MCF 10A (cell line): ENCODE measurements at regions not wholly inside any gene's neighbourhood (a gene's known extent, or its start where the extent isn't known, plus 50 kb on each side); places are given as distances from the start of the nearest gene placed in this dataset.

Experiments used
- BruUV-seq: library from RNA; stranded (reverse); fragments of 400-500 nt; replicated peaks from 2 replicates; lab custom pipeline; 2021; lab: Mats Ljungman, UMichigan
- CTCF ChIA-PET: fragments of 300-600 bp; sonication (Branson Sonifier 250); formaldehyde crosslinking; extraction: SDS; loops from one replicate; lab custom pipeline; 2021; ENCODE audit warnings: antibody characterized with exemption, inconsistent platforms; lab: Yijun Ruan, JAX
- POLR2A ChIA-PET: fragments of 300-600, 350-650 bp; sonication (Branson Sonifier 250); formaldehyde crosslinking; extraction: SDS; loops from one replicate; lab custom pipeline; 2020; ENCODE audit warnings: antibody characterized with exemption, inconsistent platforms; lab: Yijun Ruan, JAX
- DNase-seq: peaks from one replicate; pipeline ENCODE4 v3.0.0-alpha.2; 2018; ENCODE audit not compliant: unreplicated experiment
- H3K27ac Mint-ChIP-seq: one replicate; pipeline ENCODE4 v1.8.0; 2022; ENCODE audit warnings: mild to moderate bottlenecking, low read depth, mixed read lengths; ENCODE audit not compliant: unreplicated experiment
- H3K27me3 Mint-ChIP-seq: one replicate; pipeline ENCODE4 v1.8.0; 2022; ENCODE audit warnings: mixed read lengths; ENCODE audit not compliant: insufficient read depth, unreplicated experiment
- H3K36me3 Mint-ChIP-seq: one replicate; pipeline ENCODE4 v1.8.0; 2022; ENCODE audit warnings: mild to moderate bottlenecking, moderate library complexity, mixed read lengths; ENCODE audit not compliant: insufficient read depth, unreplicated experiment
- H3K4me1 Mint-ChIP-seq: one replicate; pipeline ENCODE4 v1.8.0; 2022; ENCODE audit warnings: mixed read lengths; ENCODE audit not compliant: insufficient read depth, unreplicated experiment
- H3K4me3 Mint-ChIP-seq: one replicate; pipeline ENCODE4 v1.8.0; 2022; ENCODE audit warnings: mild to moderate bottlenecking, moderate library complexity, mixed read lengths; ENCODE audit not compliant: unreplicated experiment
- H3K9me3 Mint-ChIP-seq: one replicate; pipeline ENCODE4 v1.8.0; 2022; ENCODE audit warnings: mixed read lengths; ENCODE audit not compliant: unreplicated experiment
- intact Hi-C: fragments of 100-400 bp; cut with micrococcal nuclease; formaldehyde crosslinking; loops from 2 replicates; pipeline ENCODE4 v1.14.1; 2022
- TF ChIP-seq, protein P1 (sequence below): fragments of 200-600 bp; IDR thresholded peaks from one replicate; pipeline ENCODE4 v1.8.0; 2022; ENCODE audit warnings: antibody characterized with exemption, mild to moderate bottlenecking; ENCODE audit not compliant: unreplicated experiment

GRCh38 chr6:104201557-104201956 lies 658.2 kb downstream of the HACE1 start:
- no TSS peak for BruUV-seq
- TF ChIP-seq, protein P1, sequence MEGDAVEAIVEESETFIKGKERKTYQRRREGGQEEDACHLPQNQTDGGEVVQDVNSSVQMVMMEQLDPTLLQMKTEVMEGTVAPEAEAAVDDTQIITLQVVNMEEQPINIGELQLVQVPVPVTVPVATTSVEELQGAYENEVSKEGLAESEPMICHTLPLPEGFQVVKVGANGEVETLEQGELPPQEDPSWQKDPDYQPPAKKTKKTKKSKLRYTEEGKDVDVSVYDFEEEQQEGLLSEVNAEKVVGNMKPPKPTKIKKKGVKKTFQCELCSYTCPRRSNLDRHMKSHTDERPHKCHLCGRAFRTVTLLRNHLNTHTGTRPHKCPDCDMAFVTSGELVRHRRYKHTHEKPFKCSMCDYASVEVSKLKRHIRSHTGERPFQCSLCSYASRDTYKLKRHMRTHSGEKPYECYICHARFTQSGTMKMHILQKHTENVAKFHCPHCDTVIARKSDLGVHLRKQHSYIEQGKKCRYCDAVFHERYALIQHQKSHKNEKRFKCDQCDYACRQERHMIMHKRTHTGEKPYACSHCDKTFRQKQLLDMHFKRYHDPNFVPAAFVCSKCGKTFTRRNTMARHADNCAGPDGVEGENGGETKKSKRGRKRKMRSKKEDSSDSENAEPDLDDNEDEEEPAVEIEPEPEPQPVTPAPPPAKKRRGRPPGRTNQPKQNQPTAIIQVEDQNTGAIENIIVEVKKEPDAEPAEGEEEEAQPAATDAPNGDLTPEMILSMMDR, result no peak
- Mint-ChIP-seq H3K4me3 (no peak overlapping the region), H3K9me3 (peaks cover 3% of the 10 kb centered on the region), H3K36me3 (no peaks in the 10 kb centered on the region), H3K27me3 (no peaks in the 10 kb centered on the region), H3K4me1 (no peaks in the 10 kb centered on the region), H3K27ac (no peak overlapping the region)
- no peak for DNase-seq
- POLR2A ChIA-PET, result no interaction called here
- intact Hi-C loops, result no loop called here
- CTCF ChIA-PET, result no interaction called here

- Mint-ChIP-seq H3K27me3 (no peaks in the 10 kb centered on the region), H3K27ac (peak overlapping the region; percentile 7), H3K4me3 (no peak overlapping the region), H3K4me1 (peaks cover 19% of the 10 kb centered on the region), H3K36me3 (peaks cover 6% of the 10 kb centered on the region), H3K9me3 (peaks cover 2% of the 10 kb centered on the region)
- ChIA-PET CTCF (interaction anchor here (0.6 kb wide), 1 partner anchor 39 kb away, joined by 4 read pairs; no protein-coding TSS in a partner anchor), POLR2A (interaction anchor here (0.9 kb wide), 1 partner anchor 29 kb away, joined by 3 read pairs; no protein-coding TSS in a partner anchor)
- intact Hi-C loops, result loop anchor here (10.0 kb wide), 1 partner anchor 173 kb away; no protein-coding TSS in a partner anchor
- no peak for DNase-seq
- BruUV-seq, result no TSS peak
- TF ChIP-seq, protein P1, result no peak
Observed at GRCh38 chr6:104187616-104188015, 672.1 kb downstream of the HACE1 start.

- intact Hi-C loops, result loop anchor here (10.0 kb wide), 1 partner anchor 172 kb away; no protein-coding TSS in a partner anchor
- H3K27me3 Mint-ChIP-seq, result no peaks in the 10 kb centered on the region
- DNase-seq, result peak; percentile 4
Observed at GRCh38 chr6:104186831-104187230, 672.9 kb downstream of the HACE1 start.

DNA sequence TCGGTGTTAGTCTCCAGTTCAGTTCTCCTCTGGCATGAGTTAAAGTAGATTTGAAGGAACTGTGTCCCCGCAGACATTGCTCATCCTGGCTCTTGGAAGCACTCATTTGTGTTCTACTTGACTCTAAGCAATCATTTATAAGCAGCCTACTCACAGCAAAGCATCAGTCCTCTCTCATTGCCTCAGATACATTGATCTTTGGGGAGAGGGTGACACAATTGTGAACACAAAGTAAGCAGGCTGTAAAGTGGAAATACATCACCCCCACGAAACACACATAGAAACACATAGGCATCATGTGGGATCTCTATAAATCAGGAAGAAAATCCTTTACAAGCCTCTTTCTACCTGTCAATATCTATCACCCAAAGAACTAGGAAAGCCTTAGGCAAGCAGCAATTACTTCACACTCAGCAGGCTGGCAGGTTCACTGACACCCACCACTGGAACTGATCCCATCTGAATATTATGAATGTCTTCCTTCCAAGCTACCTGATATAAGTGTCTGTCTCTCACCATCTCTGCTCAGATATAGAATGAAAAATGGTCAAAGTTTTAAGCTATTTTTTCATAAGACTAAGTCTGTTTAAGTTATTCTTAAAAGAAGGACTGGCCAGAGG lies 675.8 kb downstream of the HACE1 start:
- H3K9me3 Mint-ChIP-seq, result no peaks in the 10 kb centered on the region
- CTCF ChIA-PET, result no interaction called here
- TF ChIP-seq, protein P1, result no peak
- H3K27me3 Mint-ChIP-seq, result no peaks in the 10 kb centered on the region
- peaks cover 22% of the 10 kb centered on the region for H3K4me1 Mint-ChIP-seq
- H3K4me3 Mint-ChIP-seq, result no peak overlapping the region
- BruUV-seq, result no TSS peak
- intact Hi-C loops, result loop anchor here (2.0 to 10.0 kb wide), 2 partner anchors 65 to 169 kb away; no protein-coding TSS in a partner anchor
- POLR2A ChIA-PET, result no interaction called here
- DNase-seq, result no peak
- H3K27ac Mint-ChIP-seq, result peak overlapping the region; percentile 73
- no peaks in the 10 kb centered on the region for H3K36me3 Mint-ChIP-seq

More at GRCh38 chr6:104186831-104187230, 672.9 kb downstream of the HACE1 start:
- ChIA-PET CTCF (no interaction called here), POLR2A (interaction anchor here (0.9 kb wide), 1 partner anchor 28 kb away, joined by 3 read pairs; no protein-coding TSS in a partner anchor)
- H3K4me3 Mint-ChIP-seq, result no peak overlapping the region
- TF ChIP-seq, protein P1, result no peak
- no TSS peak for BruUV-seq
- peaks cover 19% of the 10 kb centered on the region for H3K4me1 Mint-ChIP-seq
- H3K27ac Mint-ChIP-seq, result peak overlapping the region; percentile 7
- H3K9me3 Mint-ChIP-seq, result no peaks in the 10 kb centered on the region
- H3K36me3 Mint-ChIP-seq, result peaks cover 6% of the 10 kb centered on the region
